Trophoblast cell (in vitro differentiated cells and primary cell): ENCODE measurements at regions not wholly inside any gene's neighbourhood (a gene's known extent, or its start where the extent isn't known, plus 50 kb on each side); places are given as distances from the start of the nearest gene placed in this dataset.
A peak's percentile ranks its signal among the peaks of the same experiment; 100 is the strongest.

Source experiments
- DNase-seq, 2 donors: peaks; one replicate each; pipeline ENCODE4 v3.0.0-alpha.2; 2016
- H2AFZ ChIP-seq: 2 replicates; pipeline ENCODE4 v1.6.1; 2013; ENCODE audit warnings: low read length, moderate library complexity, mild to moderate bottlenecking; ENCODE audit not compliant: insufficient read depth, poor library complexity
- H2AK5ac ChIP-seq: 2 replicates; pipeline ENCODE4 v1.6.1; 2013; ENCODE audit warnings: mild to moderate bottlenecking, low read length
- H2BK120ac ChIP-seq: 2 replicates; pipeline ENCODE4 v1.6.1; 2013; ENCODE audit warnings: low read length, mild to moderate bottlenecking, moderate library complexity; ENCODE audit not compliant: insufficient read depth, poor library complexity
- H2BK12ac ChIP-seq: 2 replicates; pipeline ENCODE4 v1.6.1; 2013; ENCODE audit warnings: mild to moderate bottlenecking, low read length, moderate library complexity
- H2BK5ac ChIP-seq: 2 replicates; pipeline ENCODE4 v1.6.1; 2013; ENCODE audit warnings: low read length, low read depth, moderate library complexity, mild to moderate bottlenecking; ENCODE audit not compliant: poor library complexity
- H3K14ac ChIP-seq: 2 replicates; pipeline ENCODE4 v1.6.1; 2013; ENCODE audit warnings: mild to moderate bottlenecking, low read length
- H3K18ac ChIP-seq: 2 replicates; pipeline ENCODE4 v1.6.1; 2013; ENCODE audit warnings: mild to moderate bottlenecking, low read length
- H3K23ac ChIP-seq: 2 replicates; pipeline ENCODE4 v1.6.1; 2013; ENCODE audit warnings: low read length
- H3K27ac ChIP-seq: 2 replicates; pipeline ENCODE4 v1.5.1; 2013; ENCODE audit warnings: low read depth, mild to moderate bottlenecking, inconsistent platforms, low read length, moderate library complexity
- H3K27me3 ChIP-seq: 2 replicates; pipeline ENCODE4 v1.6.1; 2013; ENCODE audit warnings: inconsistent platforms, mild to moderate bottlenecking, low read length, moderate library complexity; ENCODE audit not compliant: insufficient read depth
- H3K36me3 ChIP-seq, 2 experiments: 1 replicate in 1 of 2; 2 replicates in 1 of 2; pipeline ENCODE4 v1.6.1; 2013; ENCODE audit warnings: low read length in 2 of 2, mild to moderate bottlenecking in 2 of 2, moderate library complexity in 1 of 2; ENCODE audit not compliant: insufficient read depth in 2 of 2, control insufficient read depth in 1 of 2
- H3K4ac ChIP-seq: 2 replicates; pipeline ENCODE4 v1.6.1; 2013; ENCODE audit warnings: low read depth, mild to moderate bottlenecking, low read length, moderate library complexity
- H3K4me1 ChIP-seq, 2 experiments: 1 replicate in 1 of 2; 2 replicates in 1 of 2; pipeline ENCODE4 v1.6.1; 2013; ENCODE audit warnings: low read length in 2 of 2, mild to moderate bottlenecking in 2 of 2, moderate library complexity in 1 of 2; ENCODE audit not compliant: insufficient read depth in 2 of 2, control insufficient read depth in 1 of 2
- H3K4me2 ChIP-seq: 2 replicates; pipeline ENCODE4 v1.6.1; 2013; ENCODE audit warnings: inconsistent platforms, mild to moderate bottlenecking, low read length, moderate library complexity
- H3K4me3 ChIP-seq: 2 replicates; pipeline ENCODE4 v1.5.1; 2013; ENCODE audit warnings: mild to moderate bottlenecking, low read depth, low read length, inconsistent platforms
- H3K79me1 ChIP-seq: one replicate; pipeline ENCODE4 v1.6.1; 2013; ENCODE audit warnings: low read length
- H3K79me2 ChIP-seq: 2 replicates; pipeline ENCODE4 v1.6.1; 2013; ENCODE audit warnings: low read length, mild to moderate bottlenecking; ENCODE audit not compliant: control insufficient read depth, insufficient read depth, poor library complexity
- H3K9ac ChIP-seq: 2 replicates; pipeline ENCODE4 v1.6.1; 2013; ENCODE audit warnings: mild to moderate bottlenecking, low read length
- H3K9me3 ChIP-seq: 2 replicates; pipeline ENCODE4 v1.6.1; 2013; ENCODE audit warnings: low read depth, mild to moderate bottlenecking, control low read depth, inconsistent platforms, low read length; ENCODE audit not compliant: insufficient read depth
- H4K12ac ChIP-seq: 2 replicates; pipeline ENCODE4 v1.6.1; 2013; ENCODE audit warnings: low read depth, mild to moderate bottlenecking, low read length, moderate library complexity
- H4K8ac ChIP-seq: 2 replicates; pipeline ENCODE4 v1.6.1; 2013; ENCODE audit warnings: low read depth, mild to moderate bottlenecking, low read length, moderate library complexity
- H4K91ac ChIP-seq: one replicate; pipeline ENCODE4 v1.6.1; 2013; ENCODE audit warnings: low read depth, mild to moderate bottlenecking, low read length, moderate library complexity
- WGBS: extraction: QIAGEN DNeasy Blood & Tissue Kit; methylation state at CpG from one replicate; pipeline ENCODE4 v1.1.7; 2013; ENCODE audit warnings: missing lambda C conversion rate; ENCODE audit not compliant: insufficient read length, insufficient coverage; ENCODE audit errors: extremely low coverage; 5-methylcytosine and 5-hydroxymethylcytosine counted together

DNA sequence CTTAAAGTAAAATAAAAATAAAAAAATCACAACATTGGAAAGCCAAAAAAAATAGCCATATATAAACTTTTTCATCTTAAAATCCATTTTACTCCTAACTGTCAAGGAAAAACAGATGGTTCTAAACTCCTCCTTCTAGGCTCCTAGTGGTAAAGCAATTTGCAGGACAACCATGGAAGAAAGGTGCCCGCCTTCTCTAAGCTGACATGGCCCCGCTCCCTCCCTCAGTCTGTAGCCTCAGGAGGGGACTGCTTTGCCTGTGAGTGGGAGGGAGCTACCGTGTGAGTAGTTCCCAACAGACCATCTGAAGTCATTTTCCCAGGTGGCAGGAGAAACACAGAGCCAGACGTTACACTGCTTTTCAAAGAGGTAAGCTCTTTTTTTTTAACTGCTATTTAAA is 336.2 kb upstream of the FAT1 start:
- no peak overlapping the region for H2AFZ ChIP-seq
- WGBS, result no CpG with 5 or more reads among the region's 4 CpGs

DNA sequence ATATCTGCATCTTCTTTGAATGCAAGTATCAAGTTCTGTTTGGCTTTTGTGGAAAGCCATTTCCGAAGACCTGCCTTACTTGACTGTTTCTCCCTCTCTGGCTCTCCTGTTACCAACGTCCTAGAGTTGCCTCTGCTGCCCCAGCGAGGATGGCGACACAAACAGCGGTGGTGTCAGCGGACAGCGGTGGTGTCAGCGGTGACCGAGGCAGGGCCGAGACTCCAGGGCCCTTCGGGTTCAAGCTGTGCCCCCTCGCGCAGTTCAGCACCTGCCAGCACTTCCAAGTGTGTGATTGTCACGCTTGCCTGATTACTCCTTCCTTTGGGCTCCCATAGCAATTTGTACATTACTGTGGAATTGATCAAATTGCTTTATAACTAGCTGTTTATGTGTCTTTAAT is 336.9 kb upstream of the FAT1 start:
- Histone ChIP-seq H3K27me3 (no peaks in the 10 kb centered on the region), H3K14ac (no peak overlapping the region), H3K23ac (no peak overlapping the region), H3K27ac (no peak overlapping the region), H3K79me2 (no peaks in the 10 kb centered on the region), H4K91ac (no peak overlapping the region), H4K12ac (no peak overlapping the region), H2AK5ac (no peak overlapping the region), H2BK12ac (no peak overlapping the region), H2AFZ (no peak overlapping the region), H4K8ac (no peak overlapping the region), H3K18ac (no peak overlapping the region), H3K9ac (no peak overlapping the region), H3K4me2 (no peak overlapping the region), H2BK120ac (no peak overlapping the region), H3K79me1 (no peaks in the 10 kb centered on the region), H3K4me1 (no peaks in the 10 kb centered on the region), H3K4ac (no peak overlapping the region), H3K36me3 (no peaks in the 10 kb centered on the region), H3K9me3 (no peaks in the 10 kb centered on the region), H2BK5ac (no peak overlapping the region), H3K4me3 (no peak overlapping the region)
- no CpG with 5 or more reads among the region's 14 CpGs for WGBS
- DNase-seq, result no peak

More for the DNA sequence above, 336.2 kb upstream of the FAT1 start:
- H3K9ac ChIP-seq, result no peak overlapping the region
- H3K14ac ChIP-seq, result no peak overlapping the region
- H3K4me2 ChIP-seq, result no peak overlapping the region
- H2AK5ac ChIP-seq, result no peak overlapping the region
- no peaks in the 10 kb centered on the region for H3K27me3 ChIP-seq
- no peak overlapping the region for H2BK12ac ChIP-seq
- H3K18ac ChIP-seq, result no peak overlapping the region
- H3K27ac ChIP-seq, result no peak overlapping the region
- H4K12ac ChIP-seq, result no peak overlapping the region
- DNase-seq, result no peak
- no peaks in the 10 kb centered on the region for H3K4me1 ChIP-seq
- H3K79me2 ChIP-seq, result no peaks in the 10 kb centered on the region
- H3K4me3 ChIP-seq, result no peak overlapping the region
- H3K9me3 ChIP-seq, result no peaks in the 10 kb centered on the region
- no peak overlapping the region for H4K91ac ChIP-seq
- no peak overlapping the region for H3K4ac ChIP-seq
- H4K8ac ChIP-seq, result no peak overlapping the region
- H2BK5ac ChIP-seq, result no peak overlapping the region
- no peak overlapping the region for H3K23ac ChIP-seq
- no peaks in the 10 kb centered on the region for H3K79me1 ChIP-seq
- no peak overlapping the region for H2BK120ac ChIP-seq
- H3K36me3 ChIP-seq, result no peaks in the 10 kb centered on the region

DNA sequence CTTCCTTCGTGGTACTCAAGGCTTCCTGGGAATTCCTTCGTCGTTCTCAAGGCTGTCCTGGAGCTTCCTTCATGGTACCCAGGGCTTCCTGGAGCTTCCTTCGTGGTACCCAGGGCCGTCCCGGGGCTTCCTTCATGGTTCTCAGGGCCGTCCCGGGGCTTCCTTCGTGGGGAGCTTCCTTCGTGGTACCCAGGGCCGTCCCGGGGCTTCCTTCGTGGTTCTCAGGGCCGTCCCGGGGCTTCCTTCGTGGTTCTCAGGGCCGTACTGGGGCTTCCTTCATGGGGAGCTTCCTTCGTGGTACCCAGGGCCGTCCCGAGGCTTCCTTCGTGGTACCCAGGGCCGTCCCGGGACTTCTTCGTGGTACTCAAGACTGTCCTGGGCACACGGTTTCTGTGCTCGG is 339.6 kb upstream of the FAT1 start:
- no peak overlapping the region for H2BK5ac ChIP-seq

DNA sequence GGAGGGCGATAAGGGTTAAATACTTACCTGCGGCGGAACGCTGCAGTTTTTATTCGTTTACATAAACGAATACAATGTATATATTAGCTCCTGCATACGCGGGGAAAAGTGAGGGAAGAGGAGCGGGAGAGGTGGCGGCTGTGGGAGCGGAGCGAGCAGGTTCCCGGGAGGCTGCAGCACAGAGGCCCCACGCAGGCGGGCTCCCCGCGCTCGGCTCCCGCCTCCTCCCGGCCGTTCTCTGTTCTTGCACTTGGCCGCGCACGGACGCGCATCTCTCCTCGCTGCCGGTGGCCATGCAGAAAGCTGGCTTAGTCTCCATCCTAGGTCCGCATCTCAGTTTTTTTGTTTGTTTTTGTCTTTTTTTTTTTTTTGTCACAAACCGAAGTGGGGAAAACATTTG is 340.4 kb upstream of the FAT1 start:
- no CpG with 5 or more reads among the region's 30 CpGs for WGBS

More for the DNA sequence above, 339.6 kb upstream of the FAT1 start:
- H2AFZ ChIP-seq, result no peak overlapping the region
- no peak overlapping the region for H3K18ac ChIP-seq
- H3K27me3 ChIP-seq, result no peaks in the 10 kb centered on the region
- H2BK12ac ChIP-seq, result no peak overlapping the region
- H3K9ac ChIP-seq, result no peak overlapping the region
- no peaks in the 10 kb centered on the region for H3K9me3 ChIP-seq
- no peak overlapping the region for H4K8ac ChIP-seq
- H3K36me3 ChIP-seq, result no peaks in the 10 kb centered on the region
- H3K4me3 ChIP-seq, result no peak overlapping the region
- H3K14ac ChIP-seq, result no peak overlapping the region
- no peaks in the 10 kb centered on the region for H3K4me1 ChIP-seq
- H3K23ac ChIP-seq, result no peak overlapping the region
- H3K4ac ChIP-seq, result no peak overlapping the region
- H3K79me1 ChIP-seq, result no peaks in the 10 kb centered on the region
- no CpG with 5 or more reads among the region's 26 CpGs for WGBS
- no peak overlapping the region for H3K27ac ChIP-seq
- peak overlapping the region; percentile 43 for H4K12ac ChIP-seq
- H3K4me2 ChIP-seq, result no peak overlapping the region
- no peak for DNase-seq
- H2BK120ac ChIP-seq, result no peak overlapping the region
- H3K79me2 ChIP-seq, result no peaks in the 10 kb centered on the region
- no peak overlapping the region for H4K91ac ChIP-seq
- no peak overlapping the region for H2AK5ac ChIP-seq

More for the DNA sequence above, 340.4 kb upstream of the FAT1 start:
- H3K36me3 ChIP-seq, result no peaks in the 10 kb centered on the region
- H2BK5ac ChIP-seq, result no peak overlapping the region
- no peak overlapping the region for H3K4me3 ChIP-seq
- H2AK5ac ChIP-seq, result no peak overlapping the region
- no peaks in the 10 kb centered on the region for H3K79me2 ChIP-seq
- H3K27ac ChIP-seq, result no peak overlapping the region
- H3K4ac ChIP-seq, result no peak overlapping the region
- peak in 1 of 2 donors; percentile 46 for DNase-seq
- no peaks in the 10 kb centered on the region for H3K9me3 ChIP-seq
- H3K27me3 ChIP-seq, result no peaks in the 10 kb centered on the region
- H4K12ac ChIP-seq, result no peak overlapping the region
- no peak overlapping the region for H4K91ac ChIP-seq
- no peak overlapping the region for H3K23ac ChIP-seq
- no peaks in the 10 kb centered on the region for H3K79me1 ChIP-seq
- no peak overlapping the region for H2BK120ac ChIP-seq
- no peak overlapping the region for H2BK12ac ChIP-seq
- H2AFZ ChIP-seq, result no peak overlapping the region
- no peak overlapping the region for H4K8ac ChIP-seq
- no peak overlapping the region for H3K9ac ChIP-seq
- H3K4me1 ChIP-seq, result no peaks in the 10 kb centered on the region
- no peak overlapping the region for H3K14ac ChIP-seq
- H3K18ac ChIP-seq, result no peak overlapping the region
- no peak overlapping the region for H3K4me2 ChIP-seq
